Keratinocyte (primary cell): ENCODE measurements at regions not wholly inside any gene's neighbourhood (a gene's known extent, or its start where the extent isn't known, plus 50 kb on each side); places are given as distances from the start of the nearest gene placed in this dataset.

Experiments used
- DNase-seq: peaks from one replicate; pipeline ENCODE4 v3.0.0-alpha.2; 2011; ENCODE audit warnings: low read depth, missing footprints, low spot score
- FAIRE-seq: peaks from 2 replicates; lab custom pipeline; 2011; peaks lifted over from hg19 to GRCh38; lab: Jason Lieb, UNC
- H2AFZ ChIP-seq: 2 replicates; pipeline ENCODE4 v1.6.0; 2012; ENCODE audit warnings: low read length, control low read depth, inconsistent platforms; ENCODE audit not compliant: control insufficient read depth
- H3K27ac ChIP-seq: 2 replicates; pipeline ENCODE4 v1.5.1; 2011; ENCODE audit warnings: low read length; ENCODE audit not compliant: control insufficient read depth, insufficient read depth
- H3K27me3 ChIP-seq: 3 replicates; pipeline ENCODE4 v1.6.0; 2011; ENCODE audit warnings: low read length; ENCODE audit not compliant: control insufficient read depth, insufficient read depth; ENCODE audit errors: extremely low read depth
- H3K36me3 ChIP-seq, 2 experiments: 2 replicates in 1 of 2; 3 replicates in 1 of 2; pipeline ENCODE4 v1.5.1; 2011; ENCODE audit warnings: low read length in 2 of 2, mild to moderate bottlenecking in 1 of 2; ENCODE audit not compliant: control insufficient read depth in 2 of 2, insufficient read depth in 2 of 2; ENCODE audit errors: extremely low read depth in 1 of 2
- H3K4me1 ChIP-seq: 3 replicates; pipeline ENCODE4 v1.5.1; 2011; ENCODE audit warnings: low read length; ENCODE audit not compliant: control insufficient read depth, insufficient read depth; ENCODE audit errors: extremely low read depth
- H3K4me2 ChIP-seq: 3 replicates; pipeline ENCODE4 v1.6.0; 2011; ENCODE audit warnings: low read depth, low read length; ENCODE audit not compliant: control insufficient read depth, insufficient read depth; ENCODE audit errors: extremely low read depth
- H3K4me3 ChIP-seq, 3 experiments: fragments of 200-600 bp in 1 of 3; sonication (generic) in 1 of 3; 2 replicates in 2 of 3; 3 replicates in 1 of 3; pipeline ENCODE4 v1.5.1; 2011 to 2016; ENCODE audit warnings: low read length in 3 of 3, mild to moderate bottlenecking in 3 of 3, control low read depth in 2 of 3, inconsistent platforms in 1 of 3, low read depth in 1 of 3, mixed read lengths in 1 of 3, mixed run types in 1 of 3, moderate library complexity in 1 of 3; ENCODE audit not compliant: control insufficient read depth in 2 of 3, insufficient read depth in 2 of 3; ENCODE audit errors: extremely low read depth in 1 of 3
- H3K79me2 ChIP-seq: 2 replicates; pipeline ENCODE4 v1.6.0; 2012; ENCODE audit warnings: low read length; ENCODE audit not compliant: control insufficient read depth, insufficient read depth
- H3K9ac ChIP-seq: 3 replicates; pipeline ENCODE4 v1.6.0; 2011; ENCODE audit warnings: low read length; ENCODE audit not compliant: control insufficient read depth, insufficient read depth; ENCODE audit errors: extremely low read depth
- H3K9me1 ChIP-seq: 3 replicates; pipeline ENCODE4 v1.6.0; 2011; ENCODE audit warnings: low read length; ENCODE audit not compliant: control insufficient read depth, insufficient read depth; ENCODE audit errors: extremely low read depth
- H3K9me3 ChIP-seq: 2 replicates; pipeline ENCODE4 v1.5.1; 2012; ENCODE audit warnings: low read depth, low read length; ENCODE audit not compliant: control insufficient read depth
- H4K20me1 ChIP-seq: 3 replicates; pipeline ENCODE4 v1.6.0; 2011; ENCODE audit warnings: low read length; ENCODE audit not compliant: control insufficient read depth, insufficient read depth; ENCODE audit errors: extremely low read depth
- CTCF ChIP-seq, 3 experiments: IDR thresholded peaks in 1 of 3; conservative IDR thresholded peaks in 1 of 3; optimal IDR thresholded peaks in 1 of 3; 2 replicates in 2 of 3; 3 replicates in 1 of 3; pipeline versions ENCODE3 to v1.5.1; 2011; ENCODE audit warnings: low read length in 3 of 3, mild to moderate bottlenecking in 3 of 3, moderate library complexity in 2 of 3, control low read depth in 1 of 3, inconsistent platforms in 1 of 3; ENCODE audit not compliant: insufficient read depth in 2 of 3; ENCODE audit errors: extremely low read depth in 1 of 3
- EZH2 ChIP-seq: IDR thresholded peaks from one replicate; pipeline ENCODE4 v1.6.1; 2012; ENCODE audit warnings: inconsistent platforms, mild to moderate bottlenecking, low read length, moderate library complexity
- dilution Hi-C: fragments of 300-500 bp; cut with MboI; formaldehyde crosslinking; loops from one replicate; pipeline ENCODE4 v1.7.0; 2020; ENCODE audit warnings: low sequenced_read_pairs; ENCODE audit not compliant: extremely low pct_ligation_motif_present

- Histone ChIP-seq H3K27me3 (no peaks in the 10 kb centered on the region), H3K4me2 (no peak overlapping the region), H4K20me1 (no peaks in the 10 kb centered on the region), H2AFZ (no peak overlapping the region), H3K79me2 (no peaks in the 10 kb centered on the region), H3K9me1 (no peaks in the 10 kb centered on the region), H3K27ac (no peak overlapping the region), H3K4me1 (no peaks in the 10 kb centered on the region), H3K9me3 (no peaks in the 10 kb centered on the region), H3K4me3 (no peak overlapping the region), H3K36me3 (no peaks in the 10 kb centered on the region), H3K9ac (no peak overlapping the region)
- TF ChIP-seq CTCF (optimal IDR thresholded peaks at IDR 0.05 in 1 of 3, IDR thresholded peaks at IDR 0.05 in 1 of 3, conservative IDR thresholded peaks at IDR 0.05 in 1 of 3; ENCODE audit: extremely low read depth in 1 of 3, insufficient read depth in 2 of 3, low read length in 3 of 3): no peak
- TF ChIP-seq EZH2: no peak
- FAIRE-seq (no peak), DNase-seq (no peak)
- dilution Hi-C loops: no loop called here
Measured at GRCh38 chr12:108414021-108414420, 74.9 kb upstream of the CMKLR1 start.

- no peak overlapping the region for H2AFZ ChIP-seq
- H3K9me1 ChIP-seq: no peaks in the 10 kb centered on the region
- no peak overlapping the region for H3K4me2 ChIP-seq
- TF ChIP-seq EZH2: no peak
- TF ChIP-seq CTCF (optimal IDR thresholded peaks at IDR 0.05 in 1 of 3, IDR thresholded peaks at IDR 0.05 in 1 of 3, conservative IDR thresholded peaks at IDR 0.05 in 1 of 3; ENCODE audit: extremely low read depth in 1 of 3, insufficient read depth in 2 of 3, low read length in 3 of 3): no peak
- FAIRE-seq (no peak), DNase-seq (no peak)
- H3K27me3 ChIP-seq: no peaks in the 10 kb centered on the region
- no peaks in the 10 kb centered on the region for H3K36me3 ChIP-seq
- H3K27ac ChIP-seq: no peak overlapping the region
- dilution Hi-C loops: no loop called here
- H3K9me3 ChIP-seq: no peaks in the 10 kb centered on the region
- H3K4me1 ChIP-seq: no peaks in the 10 kb centered on the region
- no peak overlapping the region for H3K9ac ChIP-seq
- H3K79me2 ChIP-seq: no peaks in the 10 kb centered on the region
- H4K20me1 ChIP-seq: no peaks in the 10 kb centered on the region
- H3K4me3 ChIP-seq: no peak overlapping the region
Measured at GRCh38 chr12:108410689-108411088, 71.6 kb upstream of the CMKLR1 start.
